Aorta (tissue), 5 donors: ENCODE measurements at regions not wholly inside any gene's neighbourhood (a gene's known extent, or its start where the extent isn't known, plus 50 kb on each side); places are given as distances from the start of the nearest gene placed in this dataset.

Source experiments
- ATAC-seq: fragments of 200-7000 bp; cut with Tn5 transposase; one replicate; pipeline ENCODE4 v1.9.1; 2022; ENCODE audit warnings: moderate library complexity; ENCODE audit not compliant: low FRiP score
- DNase-seq, 2 donors: peaks; one replicate each; pipeline ENCODE4 v3.0.0-alpha.2; 2020
- H3K27ac ChIP-seq, 2 donors: one replicate each; pipeline ENCODE4 v1.5.1; 2013; ENCODE audit warnings: low read length in 2 of 2, mild to moderate bottlenecking in 2 of 2, moderate library complexity in 2 of 2, control low read depth in 1 of 2, inconsistent platforms in 1 of 2, low read depth in 1 of 2
- H3K27me3 ChIP-seq, 2 donors: one replicate each; pipeline ENCODE4 v1.6.1; 2013; ENCODE audit warnings: control low read depth in 1 of 2, low read length in 1 of 2, mild to moderate bottlenecking in 1 of 2, moderate library complexity in 1 of 2; ENCODE audit not compliant: insufficient read depth in 2 of 2, control insufficient read depth in 1 of 2
- H3K36me3 ChIP-seq, 2 donors: one replicate each; pipeline ENCODE4 v1.6.1; 2013; ENCODE audit warnings: control low read depth in 1 of 2, low read length in 1 of 2, mild to moderate bottlenecking in 1 of 2; ENCODE audit not compliant: insufficient read depth in 2 of 2, control insufficient read depth in 1 of 2
- H3K4me1 ChIP-seq, 2 donors: one replicate each; pipeline ENCODE4 v1.6.1; 2013; ENCODE audit warnings: low read length in 2 of 2, control low read depth in 1 of 2, mild to moderate bottlenecking in 1 of 2, moderate library complexity in 1 of 2; ENCODE audit not compliant: insufficient read depth in 2 of 2, control insufficient read depth in 1 of 2
- H3K4me3 ChIP-seq, 2 donors: one replicate each; pipeline ENCODE4 v1.5.1; 2013; ENCODE audit warnings: low read length in 2 of 2, control low read depth in 1 of 2, mild to moderate bottlenecking in 1 of 2
- H3K9me3 ChIP-seq: one replicate; pipeline ENCODE4 v1.6.1; 2013; ENCODE audit warnings: mild to moderate bottlenecking, low read length; ENCODE audit not compliant: control insufficient read depth
- WGBS, 2 donors: extraction: QIAGEN DNeasy Blood & Tissue Kit; methylation state at CpG; one replicate each; pipeline ENCODE4 v1.1.7; 2013; 5-methylcytosine and 5-hydroxymethylcytosine counted together
- intact Hi-C, 2 donors: fragments of 100-400 bp; cut with DNase I; formaldehyde crosslinking; loops; one replicate each; pipeline versions ENCODE4 v1.14.2 to v1.15.0; 2022
- donor health status: healthy with polysubstance abuse.
- donor health status: Bipolar disorder and iron deficiency.
- donor health status: DM: no; HTN: no; CAD: no.
- donor health status: DM: no; HTN: no; CAD: no.
- donor health status: DM: yes; HTN: yes; CAD: no.

DNA sequence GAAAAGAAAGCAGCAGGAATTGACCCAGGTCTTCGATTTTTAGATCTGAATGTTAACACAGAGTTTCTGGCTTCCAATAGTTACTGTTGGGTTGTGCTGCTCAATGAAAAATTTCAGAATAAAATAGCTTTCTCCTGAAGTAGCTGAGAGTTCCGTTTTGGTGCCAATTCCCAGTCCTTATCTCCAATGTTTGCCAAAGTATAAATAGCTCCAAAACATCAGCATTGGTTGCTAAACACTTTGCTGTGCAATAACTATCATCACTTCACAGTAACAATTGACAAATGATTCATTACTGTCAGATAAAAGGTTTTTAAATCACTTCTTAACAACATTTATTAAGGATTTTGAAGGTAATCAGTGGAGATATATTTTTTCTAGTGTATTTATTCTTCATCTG is 446.0 kb downstream of the PCDH20 start:
- H3K9me3 ChIP-seq, result peaks cover under 1% of the 10 kb centered on the region
- no peak overlapping the region for H3K4me3 ChIP-seq
- intact Hi-C loops, result no loop called here
- no peaks in the 10 kb centered on the region for H3K36me3 ChIP-seq
- DNase-seq, result no peak
- no peak for ATAC-seq
- H3K27me3 ChIP-seq, result no peaks in the 10 kb centered on the region
- H3K27ac ChIP-seq, result no peak overlapping the region
- 6 to 12% methylated on average over 2 of the region's 2 CpGs for WGBS, 2 donors
- H3K4me1 ChIP-seq, result no peaks in the 10 kb centered on the region

DNA sequence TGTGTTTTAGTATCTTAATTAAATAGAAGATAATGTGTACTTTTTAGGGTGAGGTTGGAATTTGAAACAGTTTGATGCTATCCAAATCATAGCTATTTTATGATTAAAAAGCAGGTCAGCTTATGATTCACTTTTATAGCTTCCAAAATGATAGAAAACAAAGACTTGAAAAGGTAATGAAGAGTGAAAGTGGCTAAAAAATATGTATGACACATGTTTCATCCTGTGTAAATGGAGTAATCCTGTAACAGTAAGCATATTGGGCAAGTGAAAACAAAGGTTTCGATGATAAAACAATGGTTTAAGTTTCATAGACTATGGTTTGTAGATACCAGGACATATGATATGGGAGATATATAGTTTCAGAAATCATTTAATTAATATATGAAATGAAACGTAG is 456.2 kb downstream of the PCDH20 start:
- H3K4me1 ChIP-seq, result no peaks in the 10 kb centered on the region
- H3K27ac ChIP-seq, result no peak overlapping the region
- ATAC-seq (no peak), DNase-seq (no peak)
- H3K9me3 ChIP-seq, result no peaks in the 10 kb centered on the region
- no peaks in the 10 kb centered on the region for H3K27me3 ChIP-seq
- H3K4me3 ChIP-seq, result no peak overlapping the region
- WGBS, 2 donors, result 82 to 88% methylated on average over 2 of the region's 2 CpGs
- intact Hi-C loops, result no loop called here
- no peaks in the 10 kb centered on the region for H3K36me3 ChIP-seq

DNA sequence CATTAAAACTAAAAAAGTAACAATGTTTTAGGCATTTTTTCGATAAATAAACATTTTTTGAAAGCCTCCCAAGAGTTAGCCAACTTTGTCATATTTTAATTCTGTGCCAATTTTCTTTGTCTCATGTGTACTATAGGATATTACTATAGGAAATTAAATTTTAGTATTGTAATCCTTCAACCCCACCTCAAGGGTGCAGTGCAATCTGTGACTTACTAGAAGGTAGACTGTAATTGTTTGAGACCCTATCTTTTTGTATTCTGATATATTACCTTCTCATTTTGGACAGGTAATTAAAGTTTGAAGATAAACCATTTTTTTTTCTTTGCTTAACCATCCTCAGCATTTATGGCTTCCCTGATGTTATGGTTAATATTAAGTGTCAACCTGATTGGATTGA is 457.8 kb downstream of the PCDH20 start:
- Histone ChIP-seq H3K4me3 (no peak overlapping the region), H3K9me3 (no peaks in the 10 kb centered on the region), H3K36me3 (no peaks in the 10 kb centered on the region), H3K27ac (no peak overlapping the region), H3K27me3 (no peaks in the 10 kb centered on the region), H3K4me1 (no peaks in the 10 kb centered on the region)
- DNase-seq (no peak), ATAC-seq (no peak)
- intact Hi-C loops, result no loop called here
- 57 to 63% methylated on average over 1 of the region's 1 CpG for WGBS, 2 donors

DNA sequence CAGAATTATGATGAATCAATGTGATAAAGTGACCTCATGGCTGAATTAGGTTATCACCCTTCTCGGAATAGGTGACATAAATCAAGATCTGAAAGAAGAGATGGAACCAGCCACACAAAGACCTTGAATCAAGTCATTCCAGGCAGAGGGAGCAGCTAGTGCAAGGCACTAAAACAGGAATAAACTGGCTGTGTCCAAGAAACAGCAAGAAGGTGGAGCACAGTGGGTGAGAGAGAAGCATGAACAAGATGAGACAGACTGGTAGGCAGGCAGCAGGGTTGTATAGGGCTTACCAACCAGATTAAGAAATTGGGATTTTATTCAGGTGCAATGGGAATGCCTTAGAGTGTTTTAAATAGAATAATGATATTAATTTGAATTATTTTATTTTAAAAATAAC is 470.3 kb downstream of the PCDH20 start:
- DNase-seq, result no peak
- intact Hi-C loops, result no loop called here
- Histone ChIP-seq H3K36me3 (no peaks in the 10 kb centered on the region), H3K27ac (no peak overlapping the region), H3K4me3 (no peak overlapping the region), H3K9me3 (no peaks in the 10 kb centered on the region), H3K27me3 (peaks cover 0 to 1% of the 10 kb centered on the region in 2 donors), H3K4me1 (no peaks in the 10 kb centered on the region)
- ATAC-seq, result no peak
- 0 to 45% methylated on average over 1 of the region's 1 CpG for WGBS, 2 donors

DNA sequence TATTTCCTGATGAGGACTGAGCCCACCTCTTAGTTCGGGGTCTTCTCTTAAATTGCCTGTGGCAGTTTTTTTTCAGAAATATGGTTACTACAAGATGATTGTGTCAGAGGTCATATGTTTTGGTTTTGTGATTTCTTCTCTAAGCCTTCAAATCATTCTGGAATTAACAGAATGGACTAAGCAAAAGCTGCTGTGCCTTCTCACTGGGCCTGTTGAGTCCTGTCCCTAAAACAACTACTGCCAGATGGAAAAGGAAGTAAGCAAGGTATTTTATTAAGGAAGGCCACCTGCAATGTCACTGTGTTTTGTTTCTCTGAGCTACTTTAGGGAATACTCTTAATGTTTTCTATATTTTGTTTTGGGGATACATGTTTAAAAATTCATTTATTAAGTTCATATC is 470.8 kb downstream of the PCDH20 start:
- peaks cover 0 to 1% of the 10 kb centered on the region in 2 donors for H3K27me3 ChIP-seq
- no peaks in the 10 kb centered on the region for H3K4me1 ChIP-seq
- H3K36me3 ChIP-seq, result no peaks in the 10 kb centered on the region
- no peaks in the 10 kb centered on the region for H3K9me3 ChIP-seq
- intact Hi-C loops, result no loop called here
- H3K27ac ChIP-seq, result no peak overlapping the region
- WGBS, 2 donors, result 89 to 92% methylated on average over 1 of the region's 1 CpG
- DNase-seq (no peak), ATAC-seq (no peak)
- H3K4me3 ChIP-seq, result no peak overlapping the region

DNA sequence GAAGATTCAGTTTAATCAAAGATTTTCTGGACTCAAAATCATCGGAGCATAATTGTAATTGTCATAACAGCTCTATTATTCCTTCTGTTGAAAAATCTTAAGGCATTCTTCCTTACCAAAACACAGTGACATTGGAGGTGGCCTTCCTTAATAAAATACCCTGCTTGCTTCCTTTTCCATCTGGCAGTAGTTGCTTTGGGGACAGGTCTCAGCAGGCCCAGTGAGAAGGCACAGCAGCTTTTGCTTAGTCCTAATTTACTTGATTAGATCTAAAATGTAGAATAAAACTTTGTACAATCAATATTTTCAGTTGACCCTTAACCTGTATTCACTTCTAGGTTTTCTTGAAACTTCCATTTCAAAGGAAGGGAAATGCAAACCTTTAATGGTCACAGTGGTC is 471.6 kb downstream of the PCDH20 start:
- no peak for DNase-seq
- no peaks in the 10 kb centered on the region for H3K9me3 ChIP-seq
- no peak overlapping the region for H3K27ac ChIP-seq
- intact Hi-C loops, result no loop called here
- no peak overlapping the region for H3K4me3 ChIP-seq
- no peak for ATAC-seq
- no peaks in the 10 kb centered on the region for H3K36me3 ChIP-seq
- WGBS, 2 donors, result 91 to 96% methylated on average over 1 of the region's 1 CpG
- no peaks in the 10 kb centered on the region for H3K4me1 ChIP-seq
- peaks cover 0 to 1% of the 10 kb centered on the region in 2 donors for H3K27me3 ChIP-seq

DNA sequence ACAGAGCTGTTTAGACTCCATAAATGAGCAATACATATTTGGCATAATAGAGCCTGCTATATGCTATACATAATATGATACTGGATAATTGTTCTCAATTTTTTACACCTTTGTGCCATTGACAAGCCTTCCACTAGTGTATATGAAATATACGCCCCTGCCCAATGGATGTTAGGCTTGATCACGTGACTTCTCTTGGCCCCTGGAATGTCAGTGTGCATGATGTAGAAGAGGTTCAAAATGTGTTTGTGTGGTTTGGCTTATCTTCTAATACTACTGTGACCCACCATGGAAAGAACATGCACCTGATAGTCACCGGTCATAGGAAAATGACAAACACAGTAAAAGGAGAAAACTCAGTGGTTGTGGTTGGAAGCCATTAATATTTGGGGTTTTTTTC is 479.4 kb downstream of the PCDH20 start:
- H3K4me3 ChIP-seq, result no peak overlapping the region
- ATAC-seq (no peak), DNase-seq (no peak)
- intact Hi-C loops, result no loop called here
- 60 to 77% methylated on average over 3 of the region's 3 CpGs for WGBS, 2 donors
- no peaks in the 10 kb centered on the region for H3K36me3 ChIP-seq
- H3K27me3 ChIP-seq, result peaks cover 0 to 1% of the 10 kb centered on the region in 2 donors
- H3K27ac ChIP-seq, result no peak overlapping the region
- H3K9me3 ChIP-seq, result no peaks in the 10 kb centered on the region
- no peaks in the 10 kb centered on the region for H3K4me1 ChIP-seq

DNA sequence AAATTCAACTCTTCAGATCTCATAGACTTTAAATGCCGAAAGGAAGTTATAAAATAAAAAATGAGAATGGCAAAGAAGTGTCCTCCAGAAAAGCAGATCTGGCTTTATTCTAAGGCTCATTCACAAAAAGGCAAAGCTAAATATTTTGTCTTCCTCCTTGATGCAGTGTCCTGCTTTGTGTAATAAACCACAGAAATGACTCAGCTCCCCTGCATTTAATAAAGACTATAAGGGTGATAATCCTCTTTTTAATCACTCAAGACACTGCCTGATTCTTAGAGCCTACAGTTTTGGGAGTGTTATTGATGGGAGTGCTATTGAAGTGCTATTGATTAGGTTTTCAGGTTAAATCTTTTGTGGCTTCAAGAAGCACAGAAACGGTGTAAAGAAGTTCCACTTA is 482.0 kb downstream of the PCDH20 start:
- Histone ChIP-seq H3K27ac (no peak overlapping the region), H3K9me3 (no peaks in the 10 kb centered on the region), H3K27me3 (no peaks in the 10 kb centered on the region), H3K36me3 (no peaks in the 10 kb centered on the region), H3K4me1 (no peaks in the 10 kb centered on the region), H3K4me3 (no peak overlapping the region)
- WGBS, 2 donors, result 87 to 89% methylated on average over 2 of the region's 2 CpGs
- ATAC-seq (no peak), DNase-seq (no peak)
- intact Hi-C loops, result no loop called here

DNA sequence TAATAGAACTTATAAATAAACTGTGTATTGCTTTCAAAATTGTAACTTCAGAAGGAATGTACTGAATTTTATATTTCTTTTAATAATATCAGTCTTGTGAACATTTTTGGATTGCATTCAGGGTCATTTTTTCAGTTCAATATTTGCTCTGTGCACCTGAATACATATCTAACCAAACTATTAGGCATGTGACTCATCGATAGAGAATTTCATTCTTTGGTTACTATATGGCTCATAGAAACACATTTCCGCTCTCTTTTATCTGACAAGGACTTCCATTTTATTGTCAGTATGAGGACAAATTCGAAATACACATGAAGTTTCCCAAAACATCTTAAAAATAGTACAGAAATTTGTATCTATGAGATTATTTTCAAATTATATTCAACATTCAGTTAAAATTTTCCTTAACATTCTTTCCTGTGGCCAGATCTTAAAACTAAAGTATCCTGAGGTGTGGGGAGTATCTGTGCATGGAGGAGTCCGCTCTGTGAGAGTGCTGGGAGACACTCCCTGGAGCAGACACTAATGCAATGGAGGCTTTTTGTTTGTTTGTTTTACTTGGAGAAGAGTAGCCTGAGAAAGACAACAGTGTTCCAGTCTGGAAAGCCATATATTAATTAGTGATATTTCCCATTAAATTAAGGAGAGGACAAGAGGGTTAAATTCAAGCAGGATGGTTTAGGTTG is 483.6 kb downstream of the PCDH20 start:
- Histone ChIP-seq H3K9me3 (no peaks in the 10 kb centered on the region), H3K4me3 (no peak overlapping the region), H3K27me3 (no peaks in the 10 kb centered on the region), H3K4me1 (no peaks in the 10 kb centered on the region), H3K27ac (no peak overlapping the region), H3K36me3 (no peaks in the 10 kb centered on the region)
- ATAC-seq, result no peak
- intact Hi-C loops, result no loop called here
- WGBS, 2 donors, result 62 to 70% methylated on average over 4 of the region's 4 CpGs
- DNase-seq, result no peak
